ENCODE measurements at regions not wholly inside any gene's neighbourhood (a gene's known extent, or its start where the extent isn't known, plus 50 kb on each side); places are given as distances from the start of the nearest gene placed in this dataset.

GRCh38 chr6:48714699-48715098, 603.7 kb upstream of the PTCHD4 start:
- H3K27me3 Mint-ChIP-seq (ENCODE audit: low read depth): no peaks in the 10 kb centered on the region
- no peak overlapping the region for H3K27ac Mint-ChIP-seq (ENCODE audit: unreplicated experiment)
- TF ChIP-seq CTCF (conservative IDR thresholded peaks at IDR 0.05): no peak
- peaks cover under 1% of the 10 kb centered on the region for H3K36me3 Mint-ChIP-seq (ENCODE audit: low read depth)
- H3K9me3 Mint-ChIP-seq: peaks cover 4% of the 10 kb centered on the region
- H3K4me1 Mint-ChIP-seq: peaks cover 16% of the 10 kb centered on the region
- H3K4me3 Mint-ChIP-seq: no peak overlapping the region
- no peak for DNase-seq (ENCODE audit: low read depth, low spot score)

GRCh38 chr6:48714250-48714649, 603.3 kb upstream of the PTCHD4 start:
- no peaks in the 10 kb centered on the region for H3K27me3 Mint-ChIP-seq (ENCODE audit: low read depth)
- H3K27ac Mint-ChIP-seq (ENCODE audit: unreplicated experiment): no peak overlapping the region
- H3K4me3 Mint-ChIP-seq: no peak overlapping the region
- TF ChIP-seq CTCF (conservative IDR thresholded peaks at IDR 0.05): no peak
- no peaks in the 10 kb centered on the region for H3K9me3 Mint-ChIP-seq
- no peak for DNase-seq (ENCODE audit: low read depth, low spot score)
- no peaks in the 10 kb centered on the region for H3K36me3 Mint-ChIP-seq (ENCODE audit: low read depth)
- H3K4me1 Mint-ChIP-seq: peaks cover 16% of the 10 kb centered on the region

- no peak for TF ChIP-seq CTCF (conservative IDR thresholded peaks at IDR 0.05)
- no peaks in the 10 kb centered on the region for H3K36me3 Mint-ChIP-seq (ENCODE audit: low read depth)
- no peaks in the 10 kb centered on the region for H3K9me3 Mint-ChIP-seq
- no peak overlapping the region for H3K4me3 Mint-ChIP-seq
- H3K4me1 Mint-ChIP-seq: peaks cover 16% of the 10 kb centered on the region
- DNase-seq (ENCODE audit: low read depth, low spot score): no peak
- H3K27me3 Mint-ChIP-seq (ENCODE audit: low read depth): no peaks in the 10 kb centered on the region
- H3K27ac Mint-ChIP-seq (ENCODE audit: unreplicated experiment): no peak overlapping the region
These were observed 602.6 kb upstream of the PTCHD4 start for GRCh38 chr6:48713612-48714011.

- TF ChIP-seq CTCF (conservative IDR thresholded peaks at IDR 0.05): no peak
- Mint-ChIP-seq H3K27me3 (ENCODE audit: low read depth) (no peaks in the 10 kb centered on the region), H3K9me3 (peaks cover 3% of the 10 kb centered on the region), H3K27ac (ENCODE audit: unreplicated experiment) (no peak overlapping the region), H3K4me3 (no peak overlapping the region), H3K4me1 (no peaks in the 10 kb centered on the region), H3K36me3 (ENCODE audit: low read depth) (no peaks in the 10 kb centered on the region)
- no peak for DNase-seq (ENCODE audit: low read depth, low spot score)
These were observed 595.3 kb upstream of the PTCHD4 start for GRCh38 chr6:48706310-48706709.

GRCh38 chr6:48701572-48701971, 590.6 kb upstream of the PTCHD4 start:
- H3K36me3 Mint-ChIP-seq (ENCODE audit: low read depth): no peaks in the 10 kb centered on the region

More at GRCh38 chr6:48701572-48701971, 590.6 kb upstream of the PTCHD4 start:
- H3K4me3 Mint-ChIP-seq: no peak overlapping the region
- H3K27ac Mint-ChIP-seq (ENCODE audit: unreplicated experiment): no peak overlapping the region
- no peak for DNase-seq (ENCODE audit: low read depth, low spot score)
- TF ChIP-seq CTCF (conservative IDR thresholded peaks at IDR 0.05): no peak
- H3K27me3 Mint-ChIP-seq (ENCODE audit: low read depth): no peaks in the 10 kb centered on the region
- H3K4me1 Mint-ChIP-seq: no peaks in the 10 kb centered on the region
- peaks cover 10% of the 10 kb centered on the region for H3K9me3 Mint-ChIP-seq

Measured in neural crest cell (in vitro differentiated cells).